NCI-H1092 treated with DMSO at 0.1 percent for 48 hours (cell line): ENCODE measurements at regions not wholly inside any gene's neighbourhood (a gene's known extent, or its start where the extent isn't known, plus 50 kb on each side); places are given as distances from the start of the nearest gene placed in this dataset.

Experiments
- DNase-seq: peaks from one replicate; lab custom pipeline; 2025; lab: John Stamatoyannopoulos, UW

DNA sequence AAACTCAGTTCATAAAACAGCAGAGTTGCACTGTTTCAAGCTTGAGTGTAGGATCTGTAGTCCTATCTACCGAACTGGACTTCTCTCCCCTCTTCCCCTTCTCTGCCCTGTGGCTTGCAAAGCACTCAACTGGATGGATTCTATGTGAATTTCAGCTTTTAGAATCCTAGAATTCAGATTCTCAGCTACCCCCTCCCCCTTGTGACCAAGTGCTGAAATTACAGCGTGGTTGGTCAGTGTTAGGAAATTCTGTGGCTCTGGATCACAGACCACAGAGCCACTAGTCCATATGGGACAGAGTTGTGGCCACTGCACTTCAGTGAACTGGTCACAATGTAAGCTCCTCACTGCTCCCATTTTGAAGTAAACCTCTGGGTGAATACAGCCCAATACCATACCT is 64.6 kb upstream of the TRPC5 start:
- DNase-seq: peak; percentile 33

DNA sequence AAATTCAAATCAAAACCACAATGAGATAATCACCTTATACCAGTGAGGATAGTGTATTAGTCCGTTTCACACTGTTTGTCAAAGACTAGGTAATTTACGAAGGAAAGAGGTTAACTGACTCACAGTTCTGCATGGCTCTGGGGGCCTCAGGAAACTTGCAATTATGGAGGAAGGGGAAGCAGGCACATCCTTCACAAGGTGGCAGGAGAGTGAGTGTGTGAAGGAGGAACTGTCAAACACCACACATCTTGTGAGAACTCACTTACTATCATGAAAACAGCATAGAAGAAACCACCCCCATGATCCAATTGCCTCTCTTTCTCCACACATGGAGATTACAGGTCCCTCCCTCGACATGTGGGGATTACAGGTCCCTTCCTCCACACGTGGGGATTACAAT is 54.7 kb upstream of the TRPC5 start:
- no peak for DNase-seq
